ENCODE measurements at regions not wholly inside any gene's neighbourhood (a gene's known extent, or its start where the extent isn't known, plus 50 kb on each side); places are given as distances from the start of the nearest gene placed in this dataset.

- no peak for TF ChIP-seq CTCF (IDR thresholded peaks at IDR 0.05)
- H3K4me3 ChIP-seq, result no peak overlapping the region
- H3K9me3 ChIP-seq, result no peaks in the 10 kb centered on the region
- H3K27me3 ChIP-seq, result no peaks in the 10 kb centered on the region
- 27% methylated on average over 1 of the region's 1 CpG for WGBS
- DNase-seq (ENCODE audit: low spot score in 2 of 2), result no peak
- no peaks in the 10 kb centered on the region for H3K4me1 ChIP-seq
- H3K27ac ChIP-seq, result no peak overlapping the region
- H3K36me3 ChIP-seq, result no peaks in the 10 kb centered on the region
Measured at GRCh38 chrX:120755066-120755846, 120.4 kb downstream of the CT47B1 start.

- Histone ChIP-seq H3K9me3 (no peaks in the 10 kb centered on the region), H3K4me1 (no peaks in the 10 kb centered on the region), H3K4me3 (no peak overlapping the region), H3K27me3 (no peaks in the 10 kb centered on the region), H3K36me3 (no peaks in the 10 kb centered on the region), H3K27ac (no peak overlapping the region)
- TF ChIP-seq CTCF (IDR thresholded peaks at IDR 0.05) (no peak), POLR2A (IDR thresholded peaks at IDR 0.05) (no peak), POLR2AphosphoS5 (IDR thresholded peaks at IDR 0.05) (no peak), EP300 (IDR thresholded peaks at IDR 0.05) (no peak)
- no peak for DNase-seq (ENCODE audit: low spot score in 2 of 2)
- WGBS, result 68% methylated on average over 10 of the region's 10 CpGs
Measured at GRCh38 chrX:120753413-120754251, 122.0 kb downstream of the CT47B1 start.

GRCh38 chrX:120752431-120753082 lies 122.7 kb upstream of the C1GALT1C1 start:
- Histone ChIP-seq H3K4me3 (no peak overlapping the region), H3K9me3 (no peaks in the 10 kb centered on the region), H3K4me1 (no peaks in the 10 kb centered on the region), H3K27me3 (no peaks in the 10 kb centered on the region), H3K27ac (no peak overlapping the region), H3K36me3 (no peaks in the 10 kb centered on the region)
- WGBS, result 56% methylated on average over 7 of the region's 7 CpGs
- TF ChIP-seq EP300 (IDR thresholded peaks at IDR 0.05) (no peak), POLR2AphosphoS5 (IDR thresholded peaks at IDR 0.05) (no peak), POLR2A (IDR thresholded peaks at IDR 0.05) (no peak), CTCF (IDR thresholded peaks at IDR 0.05) (no peak)
- DNase-seq (ENCODE audit: low spot score in 2 of 2), result no peak

GRCh38 chrX:120751683-120752082 lies 121.8 kb upstream of the C1GALT1C1 start:
- Histone ChIP-seq H3K27me3 (no peaks in the 10 kb centered on the region), H3K36me3 (no peaks in the 10 kb centered on the region), H3K4me3 (no peak overlapping the region), H3K27ac (no peak overlapping the region), H3K9me3 (no peaks in the 10 kb centered on the region), H3K4me1 (no peaks in the 10 kb centered on the region)
- no peak for DNase-seq (ENCODE audit: low spot score in 2 of 2)
- TF ChIP-seq EP300 (IDR thresholded peaks at IDR 0.05) (no peak), POLR2AphosphoS5 (IDR thresholded peaks at IDR 0.05) (no peak), CTCF (IDR thresholded peaks at IDR 0.05) (no peak), POLR2A (IDR thresholded peaks at IDR 0.05) (no peak)
- WGBS, result 82% methylated on average over 2 of the region's 2 CpGs

GRCh38 chrX:120750381-120750780 lies 120.5 kb upstream of the C1GALT1C1 start:
- H3K27me3 ChIP-seq, result no peaks in the 10 kb centered on the region
- no peaks in the 10 kb centered on the region for H3K4me1 ChIP-seq
- no peak for TF ChIP-seq POLR2AphosphoS5 (IDR thresholded peaks at IDR 0.05)
- H3K36me3 ChIP-seq, result no peaks in the 10 kb centered on the region
- DNase-seq (ENCODE audit: low spot score in 2 of 2), result no peak
- H3K27ac ChIP-seq, result no peak overlapping the region
- 67% methylated on average over 1 of the region's 1 CpG for WGBS
- H3K9me3 ChIP-seq, result no peaks in the 10 kb centered on the region
- no peak overlapping the region for H3K4me3 ChIP-seq

All from suprapubic skin (tissue), 4 donors.